Upper lobe of right lung (tissue), 1 donor: ENCODE measurements at regions not wholly inside any gene's neighbourhood (a gene's known extent, or its start where the extent isn't known, plus 50 kb on each side); places are given as distances from the start of the nearest gene placed in this dataset.

Experiments used
- ATAC-seq: fragments of 200-7000 bp; cut with Tn5 transposase; one replicate; pipeline ENCODE4 v1.9.1; 2020; ENCODE audit warnings: mild to moderate bottlenecking, moderate library complexity
- DNase-seq: peaks from one replicate; pipeline ENCODE4 v3.0.0-alpha.2; 2020
- H3K27ac ChIP-seq: fragments of 200-600 bp; one replicate; pipeline ENCODE4 v1.8.0; 2022
- H3K27me3 ChIP-seq: fragments of 200-600 bp; one replicate; pipeline ENCODE4 v1.8.0; 2022; ENCODE audit warnings: mild to moderate bottlenecking
- H3K36me3 ChIP-seq: fragments of 200-600 bp; one replicate; pipeline ENCODE4 v1.8.0; 2022
- H3K4me1 ChIP-seq: fragments of 200-600 bp; one replicate; pipeline ENCODE4 v1.8.0; 2022
- H3K4me3 ChIP-seq: fragments of 200-600 bp; one replicate; pipeline ENCODE4 v1.8.0; 2022; ENCODE audit warnings: mild to moderate bottlenecking
- H3K9me3 ChIP-seq: fragments of 200-600 bp; one replicate; pipeline ENCODE4 v1.8.0; 2022
- intact Hi-C: fragments of 100-400 bp; cut with DNase I; formaldehyde crosslinking; loops from one replicate; pipeline ENCODE4 v1.11.0; 2022
- TF ChIP-seq, protein P1 (sequence below): fragments of 200-600 bp; IDR thresholded peaks from one replicate; pipeline ENCODE4 v1.8.0; 2022; ENCODE audit warnings: antibody characterized with exemption
- donor health status: DM: no; HTN: yes; CAD: no; lungs with severe emphysema.

DNA sequence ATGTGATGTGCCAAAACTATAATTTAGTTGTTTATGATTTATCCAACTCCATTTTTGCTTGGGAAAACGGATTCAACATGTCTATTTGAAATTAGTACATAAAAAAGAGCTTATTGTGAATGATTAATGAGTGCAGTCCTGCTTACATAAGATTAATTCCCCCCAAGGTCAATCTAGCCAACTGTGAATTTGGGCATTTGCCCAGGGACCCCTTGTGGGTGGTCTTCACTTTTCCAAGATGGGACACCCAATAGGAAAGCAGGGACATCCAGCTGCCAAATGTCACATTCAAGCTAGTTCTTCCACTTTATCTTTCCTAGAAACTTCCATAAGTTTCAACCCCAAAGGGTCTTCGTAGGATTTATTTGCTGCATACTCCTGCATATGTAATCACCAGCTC is 362.4 kb upstream of the PKN2 start:
- no peaks in the 10 kb centered on the region for H3K36me3 ChIP-seq
- H3K27me3 ChIP-seq: no peaks in the 10 kb centered on the region
- intact Hi-C loops: no loop called here
- no peak for ATAC-seq
- no peaks in the 10 kb centered on the region for H3K9me3 ChIP-seq
- TF ChIP-seq, protein P1, sequence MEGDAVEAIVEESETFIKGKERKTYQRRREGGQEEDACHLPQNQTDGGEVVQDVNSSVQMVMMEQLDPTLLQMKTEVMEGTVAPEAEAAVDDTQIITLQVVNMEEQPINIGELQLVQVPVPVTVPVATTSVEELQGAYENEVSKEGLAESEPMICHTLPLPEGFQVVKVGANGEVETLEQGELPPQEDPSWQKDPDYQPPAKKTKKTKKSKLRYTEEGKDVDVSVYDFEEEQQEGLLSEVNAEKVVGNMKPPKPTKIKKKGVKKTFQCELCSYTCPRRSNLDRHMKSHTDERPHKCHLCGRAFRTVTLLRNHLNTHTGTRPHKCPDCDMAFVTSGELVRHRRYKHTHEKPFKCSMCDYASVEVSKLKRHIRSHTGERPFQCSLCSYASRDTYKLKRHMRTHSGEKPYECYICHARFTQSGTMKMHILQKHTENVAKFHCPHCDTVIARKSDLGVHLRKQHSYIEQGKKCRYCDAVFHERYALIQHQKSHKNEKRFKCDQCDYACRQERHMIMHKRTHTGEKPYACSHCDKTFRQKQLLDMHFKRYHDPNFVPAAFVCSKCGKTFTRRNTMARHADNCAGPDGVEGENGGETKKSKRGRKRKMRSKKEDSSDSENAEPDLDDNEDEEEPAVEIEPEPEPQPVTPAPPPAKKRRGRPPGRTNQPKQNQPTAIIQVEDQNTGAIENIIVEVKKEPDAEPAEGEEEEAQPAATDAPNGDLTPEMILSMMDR: no peak
- H3K4me3 ChIP-seq: no peak overlapping the region
- no peak for DNase-seq
- no peaks in the 10 kb centered on the region for H3K4me1 ChIP-seq
- no peak overlapping the region for H3K27ac ChIP-seq

DNA sequence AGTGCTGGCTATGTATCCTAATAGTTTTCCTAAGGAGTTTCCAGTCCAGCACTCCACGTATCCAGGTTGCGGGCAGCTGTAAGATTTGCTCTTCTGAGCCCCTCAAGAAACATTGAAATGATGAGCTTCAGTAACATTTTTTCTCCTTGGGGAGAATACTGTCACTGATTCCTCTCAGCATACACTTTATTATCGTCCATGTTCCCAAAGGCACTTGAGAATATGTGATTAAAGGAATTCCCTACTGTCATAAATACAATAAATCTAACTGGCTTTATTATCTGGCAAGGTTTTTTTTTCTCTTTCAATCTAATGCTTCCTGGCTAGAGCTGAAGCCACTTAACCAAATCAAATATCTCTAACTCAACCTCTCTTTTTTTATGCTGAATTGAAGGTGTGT is 359.2 kb upstream of the PKN2 start:
- DNase-seq: no peak
- Histone ChIP-seq H3K27ac (no peak overlapping the region), H3K36me3 (no peaks in the 10 kb centered on the region), H3K27me3 (no peaks in the 10 kb centered on the region), H3K4me1 (peaks cover 4% of the 10 kb centered on the region), H3K9me3 (no peaks in the 10 kb centered on the region), H3K4me3 (no peak overlapping the region)
- no peak for ATAC-seq
- intact Hi-C loops: no loop called here
- TF ChIP-seq, protein P1: no peak

DNA sequence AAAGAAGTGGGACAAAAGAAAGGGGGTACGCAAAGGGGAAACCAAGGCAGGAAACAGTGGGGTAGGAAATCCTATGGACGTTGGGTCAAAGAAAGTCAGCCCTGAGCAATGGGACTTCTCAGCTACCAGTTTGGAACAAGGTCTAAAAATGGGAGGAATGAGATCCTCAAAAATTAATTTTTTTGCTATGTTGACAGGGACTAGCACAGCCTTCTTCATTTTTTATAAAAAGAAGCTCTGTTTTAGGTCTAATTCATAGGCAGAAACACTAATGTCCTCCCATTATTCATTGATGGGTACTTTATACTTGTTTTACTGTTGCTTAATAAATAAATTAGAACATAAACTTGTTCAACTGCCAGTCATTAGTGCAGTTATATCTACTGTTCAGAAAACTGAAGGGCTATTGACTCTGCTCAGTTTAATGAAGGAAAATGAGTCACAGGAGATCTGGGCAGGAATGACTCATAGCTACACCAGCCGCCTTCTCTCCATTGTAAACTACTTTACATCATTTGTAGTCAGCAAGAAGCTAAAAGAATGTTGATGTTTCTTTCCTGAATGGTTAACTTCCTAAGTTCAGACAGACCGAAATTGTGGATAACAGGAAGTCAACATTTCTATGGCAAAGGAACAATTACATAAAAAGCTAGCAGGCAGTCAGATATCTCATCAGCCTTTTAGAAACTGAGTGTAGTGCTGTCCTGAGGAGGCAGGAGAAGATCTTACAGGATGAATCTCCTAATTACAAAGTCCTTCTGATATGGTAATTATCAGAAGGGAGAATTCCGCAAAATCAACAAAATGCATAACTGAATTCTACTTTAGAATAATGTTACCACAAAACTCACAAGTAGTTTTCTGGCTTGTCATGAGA is 356.4 kb upstream of the PKN2 start:
- Histone ChIP-seq H3K36me3 (no peaks in the 10 kb centered on the region), H3K4me3 (no peak overlapping the region), H3K4me1 (peaks cover 4% of the 10 kb centered on the region), H3K27me3 (no peaks in the 10 kb centered on the region), H3K27ac (peak overlapping the region; percentile 27), H3K9me3 (no peaks in the 10 kb centered on the region)
- TF ChIP-seq, protein P1: no peak
- intact Hi-C loops: no loop called here
- ATAC-seq (peak; percentile 64), DNase-seq (no peak)

DNA sequence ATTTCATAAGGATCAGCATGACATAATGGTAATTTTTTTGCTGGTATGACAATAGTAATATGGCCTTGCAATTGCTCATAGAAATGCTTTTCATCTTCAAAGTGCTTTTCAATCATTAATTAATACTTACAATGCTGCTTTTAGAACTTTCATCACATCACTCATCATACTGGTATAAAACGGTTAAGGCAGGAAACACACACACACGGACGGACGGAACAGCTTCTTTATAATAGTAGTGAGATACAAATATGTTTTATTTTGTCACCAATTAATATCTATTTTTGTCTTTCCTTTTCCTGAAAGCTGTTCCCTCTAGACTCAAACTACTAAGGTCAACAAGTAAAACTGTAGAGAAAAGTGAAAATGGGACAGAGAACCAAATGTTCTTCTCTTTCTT is 353.9 kb upstream of the PKN2 start:
- no peak for ATAC-seq
- Histone ChIP-seq H3K27ac (no peak overlapping the region), H3K9me3 (no peaks in the 10 kb centered on the region), H3K4me3 (no peak overlapping the region), H3K4me1 (peaks cover 4% of the 10 kb centered on the region), H3K36me3 (no peaks in the 10 kb centered on the region), H3K27me3 (no peaks in the 10 kb centered on the region)
- DNase-seq: no peak
- intact Hi-C loops: no loop called here
- TF ChIP-seq, protein P1: no peak

DNA sequence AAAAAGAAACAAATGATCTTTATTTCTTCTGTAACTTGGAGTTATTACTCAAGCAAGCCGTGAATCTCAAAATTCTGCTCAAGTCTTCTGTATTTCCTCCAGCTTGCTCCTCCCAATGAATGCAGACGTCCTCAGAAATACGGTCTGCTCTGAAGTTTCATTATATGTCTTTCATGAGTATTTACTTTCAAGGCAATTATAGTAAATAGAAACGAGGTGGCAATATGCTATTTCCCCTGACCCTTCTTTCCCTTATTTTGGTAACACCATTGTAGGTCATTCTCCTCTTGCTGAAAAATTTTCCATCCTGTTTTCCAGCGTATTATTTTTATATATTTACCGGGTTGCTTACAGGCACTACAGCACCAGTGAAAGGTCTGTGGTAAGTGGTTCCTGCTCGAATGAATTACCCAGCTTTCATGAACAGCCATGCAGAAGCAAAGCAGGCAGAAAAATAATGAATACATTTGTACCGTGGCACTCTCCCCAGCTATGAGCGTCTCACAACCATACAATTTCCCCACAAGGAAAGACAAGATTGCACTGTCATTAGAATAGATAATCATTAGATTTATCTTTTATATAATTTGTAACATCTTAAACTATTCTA is 350.9 kb upstream of the PKN2 start:
- Histone ChIP-seq H3K4me3 (no peak overlapping the region), H3K27ac (no peak overlapping the region), H3K27me3 (no peaks in the 10 kb centered on the region), H3K4me1 (no peaks in the 10 kb centered on the region), H3K9me3 (no peaks in the 10 kb centered on the region), H3K36me3 (no peaks in the 10 kb centered on the region)
- ATAC-seq: no peak
- TF ChIP-seq, protein P1: no peak
- intact Hi-C loops: no loop called here
- no peak for DNase-seq
